Keratinocyte (primary cell): ENCODE measurements at regions not wholly inside any gene's neighbourhood (a gene's known extent, or its start where the extent isn't known, plus 50 kb on each side); places are given as distances from the start of the nearest gene placed in this dataset.

Source experiments
- CTCF ChIP-seq, 3 experiments: IDR thresholded peaks in 1 of 3; conservative IDR thresholded peaks in 1 of 3; optimal IDR thresholded peaks in 1 of 3; 2 replicates in 2 of 3; 3 replicates in 1 of 3; pipeline versions ENCODE3 to v1.5.1; 2011; ENCODE audit warnings: low read length in 3 of 3, mild to moderate bottlenecking in 3 of 3, moderate library complexity in 2 of 3, control low read depth in 1 of 3, inconsistent platforms in 1 of 3; ENCODE audit not compliant: insufficient read depth in 2 of 3; ENCODE audit errors: extremely low read depth in 1 of 3
- EZH2 ChIP-seq: IDR thresholded peaks from one replicate; pipeline ENCODE4 v1.6.1; 2012; ENCODE audit warnings: inconsistent platforms, mild to moderate bottlenecking, low read length, moderate library complexity

GRCh38 chr4:23058165-23058776 lies 365.5 kb downstream of the GBA3 start:
- TF ChIP-seq CTCF (optimal IDR thresholded peaks at IDR 0.05 in 1 of 3, IDR thresholded peaks at IDR 0.05 in 1 of 3, conservative IDR thresholded peaks at IDR 0.05 in 1 of 3; ENCODE audit: extremely low read depth in 1 of 3, insufficient read depth in 2 of 3, low read length in 3 of 3) (no peak), EZH2 (no peak)
